Lung (tissue), 11 donors: ENCODE measurements at regions not wholly inside any gene's neighbourhood (a gene's known extent, or its start where the extent isn't known, plus 50 kb on each side); places are given as distances from the start of the nearest gene placed in this dataset.

Experiments
- ATAC-seq: fragments of 200-7000 bp; cut with Tn5 transposase; one replicate; pipeline ENCODE4 v1.9.1; 2020; ENCODE audit warnings: moderate number of reproducible peaks; ENCODE audit not compliant: insufficient read depth, low FRiP score
- DNase-seq, 3 donors: peaks; one replicate each; pipeline ENCODE4 v3.0.0-alpha.2; 2013 to 2017
- H3K27ac ChIP-seq, 2 donors: one replicate each; pipeline ENCODE4 v1.5.1; 2013; ENCODE audit warnings: mild to moderate bottlenecking in 2 of 2, moderate library complexity in 2 of 2, control low read depth in 1 of 2, inconsistent platforms in 1 of 2, low read depth in 1 of 2, low read length in 1 of 2
- H3K27me3 ChIP-seq, 3 donors: one replicate each; pipeline ENCODE4 v1.5.1; 2013; ENCODE audit warnings: low read length in 2 of 3; ENCODE audit not compliant: control insufficient read depth in 3 of 3, insufficient read depth in 3 of 3
- H3K36me3 ChIP-seq, 4 donors: one replicate each; pipeline ENCODE4 v1.5.1; 2013; ENCODE audit warnings: low read length in 4 of 4, mild to moderate bottlenecking in 1 of 4, moderate library complexity in 1 of 4; ENCODE audit not compliant: control insufficient read depth in 4 of 4, insufficient read depth in 4 of 4
- H3K4me1 ChIP-seq, 5 donors: one replicate each; pipeline ENCODE4 v1.5.1; 2013; ENCODE audit warnings: low read length in 5 of 5, mild to moderate bottlenecking in 2 of 5, moderate library complexity in 1 of 5; ENCODE audit not compliant: control insufficient read depth in 5 of 5, insufficient read depth in 5 of 5
- H3K4me3 ChIP-seq: one replicate; pipeline ENCODE4 v1.5.1; 2013; ENCODE audit warnings: mild to moderate bottlenecking, control low read depth, moderate library complexity
- H3K9ac ChIP-seq, 2 donors: one replicate each; pipeline ENCODE4 v1.5.1; 2013; ENCODE audit warnings: low read length in 2 of 2, control low read depth in 1 of 2; ENCODE audit not compliant: insufficient read depth in 1 of 2
- H3K9me3 ChIP-seq, 4 donors: one replicate each; pipeline ENCODE4 v1.5.1; 2013; ENCODE audit warnings: low read length in 3 of 4, mild to moderate bottlenecking in 1 of 4, moderate library complexity in 1 of 4; ENCODE audit not compliant: control insufficient read depth in 4 of 4, insufficient read depth in 3 of 4
- CTCF ChIP-seq: IDR thresholded peaks from 2 replicates; pipeline ENCODE4 v1.5.1; 2012; ENCODE audit warnings: mild to moderate bottlenecking; ENCODE audit errors: control extremely low read depth, extremely low read depth
- WGBS, 2 donors: extraction: QIAGEN DNeasy Blood & Tissue Kit; methylation state at CpG; one replicate each; pipeline ENCODE4 v1.1.7; 2013; 5-methylcytosine and 5-hydroxymethylcytosine counted together
- donor health status: control.
- donor health status: control.
- donor health status: Bipolar disorder and iron deficiency.
- donor health status: healthy.
- donor health status: DM: yes; HTN: yes; CAD: no.

DNA sequence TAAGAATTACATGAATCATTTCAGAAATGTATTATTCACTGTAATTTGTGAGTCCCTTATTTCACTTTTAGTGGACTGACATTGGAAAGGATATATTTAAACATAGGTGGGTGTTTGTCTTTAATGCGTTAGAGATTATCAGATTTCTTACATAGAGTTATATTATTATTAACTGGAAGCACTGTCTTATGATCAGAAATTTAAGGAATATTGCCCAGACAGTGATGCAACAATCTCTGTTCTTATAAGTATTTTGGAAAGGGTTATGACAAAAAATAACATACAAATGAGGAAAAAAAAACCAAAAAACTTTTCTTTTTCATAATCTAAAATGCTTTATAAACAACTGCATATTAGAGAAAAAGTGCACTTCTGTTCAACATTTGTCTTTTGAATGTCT is 836.6 kb downstream of the SLC6A15 start:
- Histone ChIP-seq H3K4me3 (no peak overlapping the region), H3K9me3 (no peaks in the 10 kb centered on the region), H3K27me3 (no peaks in the 10 kb centered on the region), H3K4me1 (peaks cover 0 to 12% (median 4%) of the 10 kb centered on the region in 5 donors), H3K27ac (no peak overlapping the region), H3K9ac (no peak overlapping the region), H3K36me3 (no peaks in the 10 kb centered on the region)
- DNase-seq, result peak in 1 of 3 donors; percentile 15
- WGBS, 2 donors, result 86 to 89% methylated on average over 1 of the region's 1 CpG
- no peak for TF ChIP-seq CTCF
- ATAC-seq, result no peak

DNA sequence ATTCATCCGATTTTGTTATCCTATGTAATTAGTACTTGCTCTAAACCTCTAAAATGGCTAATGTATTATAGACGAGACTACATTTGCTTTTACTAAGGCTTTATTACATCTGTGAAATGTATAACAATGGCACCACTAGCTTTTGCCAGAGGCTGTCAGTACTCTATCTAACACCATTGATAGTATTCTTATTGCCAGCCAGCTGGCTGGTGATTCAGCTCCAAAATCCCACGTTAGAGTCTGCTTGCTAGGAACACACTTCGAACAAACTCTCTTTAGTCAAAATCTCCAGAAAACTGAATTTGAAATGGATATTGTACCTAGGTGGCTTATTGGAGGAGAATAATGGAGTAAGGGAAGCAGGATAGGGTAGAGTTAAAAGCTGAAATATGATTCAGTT is 839.2 kb downstream of the SLC6A15 start:
- no peaks in the 10 kb centered on the region for H3K36me3 ChIP-seq
- H3K9me3 ChIP-seq, result no peaks in the 10 kb centered on the region
- H3K27ac ChIP-seq, result no peak overlapping the region
- peaks cover 0 to 12% (median 4%) of the 10 kb centered on the region in 5 donors for H3K4me1 ChIP-seq
- H3K27me3 ChIP-seq, result no peaks in the 10 kb centered on the region
- DNase-seq, result peak in 1 of 3 donors; percentile 22
- no peak for TF ChIP-seq CTCF
- no peak overlapping the region for H3K4me3 ChIP-seq
- ATAC-seq, result no peak
- WGBS, 2 donors, result 72 to 78% methylated on average over 4 of the region's 4 CpGs
- H3K9ac ChIP-seq, result no peak overlapping the region

DNA sequence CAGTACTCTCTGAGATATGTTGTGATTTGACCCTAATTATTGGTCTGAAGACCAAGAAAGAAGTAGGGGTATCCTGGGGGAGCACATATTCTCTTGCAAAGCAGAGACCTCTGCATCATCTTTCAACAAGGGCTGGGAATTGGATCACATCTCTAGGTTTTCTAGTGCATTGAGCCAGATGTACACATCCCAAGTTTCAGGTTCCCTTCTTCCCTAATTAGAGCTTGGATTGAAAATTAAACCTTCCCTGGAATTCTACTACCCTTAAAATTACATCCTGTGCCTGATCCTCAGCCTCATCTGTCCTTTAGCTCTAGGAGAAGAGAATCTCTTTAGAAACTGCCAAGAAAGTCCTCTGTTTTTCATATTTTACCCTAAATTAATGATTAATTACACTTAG is 839.6 kb downstream of the SLC6A15 start:
- H3K4me3 ChIP-seq, result no peak overlapping the region
- H3K36me3 ChIP-seq, result no peaks in the 10 kb centered on the region
- ATAC-seq, result no peak
- H3K27ac ChIP-seq, result no peak overlapping the region
- H3K9ac ChIP-seq, result no peak overlapping the region
- peaks cover 0 to 10% (median 4%) of the 10 kb centered on the region in 5 donors for H3K4me1 ChIP-seq
- TF ChIP-seq CTCF, result no peak
- no peaks in the 10 kb centered on the region for H3K9me3 ChIP-seq
- DNase-seq, result no peak
- H3K27me3 ChIP-seq, result no peaks in the 10 kb centered on the region

- ATAC-seq (peak; percentile 27), DNase-seq (no peak)
Measured at GRCh38 chr12:84070292-84070691, 842.3 kb downstream of the SLC6A15 start.

More at GRCh38 chr12:84070292-84070691, 842.3 kb downstream of the SLC6A15 start:
- Histone ChIP-seq H3K9me3 (no peaks in the 10 kb centered on the region), H3K9ac (no peak overlapping the region), H3K36me3 (no peaks in the 10 kb centered on the region), H3K4me3 (no peak overlapping the region), H3K27me3 (no peaks in the 10 kb centered on the region), H3K4me1 (no peaks in the 10 kb centered on the region), H3K27ac (no peak overlapping the region)
- WGBS, 2 donors, result 73 to 89% methylated on average over 4 of the region's 4 CpGs
- no peak for TF ChIP-seq CTCF
